ENCODE measurements at regions not wholly inside any gene's neighbourhood (a gene's known extent, or its start where the extent isn't known, plus 50 kb on each side); places are given as distances from the start of the nearest gene placed in this dataset.

- TF ChIP-seq CTCF (IDR thresholded peaks at IDR 0.05): no peak
- TF ChIP-seq EZH2phosphoT487 (IDR thresholded peaks at IDR 0.05): no peak
- no peak for TF ChIP-seq EZH2 (IDR thresholded peaks at IDR 0.05)
Measured at GRCh38 chr2:116716444-116716843, 1098.0 kb upstream of the DDX18 start.

All from neural progenitor cell (in vitro differentiated cells).